Prostate gland (tissue), 2 donors: ENCODE measurements at regions not wholly inside any gene's neighbourhood (a gene's known extent, or its start where the extent isn't known, plus 50 kb on each side); places are given as distances from the start of the nearest gene placed in this dataset.

Experiments used
- CTCF ChIP-seq, 4 experiments: fragments of 200-600 bp in 2 of 4; fragments of 450-650 bp in 2 of 4; sonication (generic) in 2 of 4; IDR thresholded peaks; 1 replicate in 3 of 4; 2 replicates in 1 of 4; pipeline ENCODE4 v1.5.1; 2016 to 2019; ENCODE audit warnings: antibody characterized with exemption in 4 of 4, mild to moderate bottlenecking in 2 of 4, moderate library complexity in 2 of 4
- POLR2A ChIP-seq: fragments of 450-650 bp; IDR thresholded peaks from one replicate; pipeline ENCODE4 v1.6.1; 2016; ENCODE audit warnings: antibody characterized with exemption, mild to moderate bottlenecking

GRCh38 chr6:145400508-145400907 lies 334.8 kb downstream of the EPM2A start:
- TF ChIP-seq POLR2A (no peak), CTCF (IDR thresholded peaks at IDR 0.05) (no peak)
